ENCODE measurements at regions not wholly inside any gene's neighbourhood (a gene's known extent, or its start where the extent isn't known, plus 50 kb on each side); places are given as distances from the start of the nearest gene placed in this dataset.

DNA sequence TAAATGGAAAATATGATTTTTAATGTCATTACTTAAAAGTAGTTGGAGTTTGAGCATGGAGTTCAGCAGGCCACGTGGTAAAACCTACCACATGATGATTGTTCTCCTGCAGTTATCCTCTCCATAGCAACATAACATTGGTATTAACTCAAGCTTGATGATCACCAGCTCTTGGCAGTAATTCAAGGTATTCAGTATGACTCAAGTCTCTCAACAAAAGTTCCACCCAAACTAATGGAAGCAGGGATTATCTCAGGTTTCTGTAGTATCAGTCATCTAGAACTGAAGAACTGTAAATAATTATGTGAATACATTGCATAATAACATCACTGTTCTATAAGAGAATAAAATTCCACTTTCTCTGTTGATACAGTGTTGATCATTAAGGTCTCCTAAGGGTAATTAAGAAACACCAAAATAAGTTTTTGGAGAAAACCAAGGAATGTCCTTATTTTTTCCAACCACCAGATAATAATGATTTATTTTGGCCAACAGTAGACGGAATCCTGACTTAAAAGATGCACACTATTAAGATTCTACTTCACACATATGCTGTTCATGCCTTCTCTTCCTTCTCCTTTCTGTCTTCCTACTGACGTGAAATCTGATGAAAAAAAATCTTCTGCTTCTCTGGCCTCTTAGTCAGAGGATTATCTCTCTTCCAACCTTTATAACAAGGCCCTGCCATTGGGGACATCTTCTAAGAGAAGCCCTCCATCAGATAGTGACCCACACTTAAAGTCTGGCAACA lies 1092.3 kb downstream of the EFNB2 start:
- Histone ChIP-seq H3K4me1 (ENCODE audit: low read depth) (no peaks in the 10 kb centered on the region), H3K36me3 (ENCODE audit: low read depth) (no peaks in the 10 kb centered on the region), H3K4me3 (no peak overlapping the region), H3K9me3 (no peaks in the 10 kb centered on the region)
- TF ChIP-seq, protein P1, sequence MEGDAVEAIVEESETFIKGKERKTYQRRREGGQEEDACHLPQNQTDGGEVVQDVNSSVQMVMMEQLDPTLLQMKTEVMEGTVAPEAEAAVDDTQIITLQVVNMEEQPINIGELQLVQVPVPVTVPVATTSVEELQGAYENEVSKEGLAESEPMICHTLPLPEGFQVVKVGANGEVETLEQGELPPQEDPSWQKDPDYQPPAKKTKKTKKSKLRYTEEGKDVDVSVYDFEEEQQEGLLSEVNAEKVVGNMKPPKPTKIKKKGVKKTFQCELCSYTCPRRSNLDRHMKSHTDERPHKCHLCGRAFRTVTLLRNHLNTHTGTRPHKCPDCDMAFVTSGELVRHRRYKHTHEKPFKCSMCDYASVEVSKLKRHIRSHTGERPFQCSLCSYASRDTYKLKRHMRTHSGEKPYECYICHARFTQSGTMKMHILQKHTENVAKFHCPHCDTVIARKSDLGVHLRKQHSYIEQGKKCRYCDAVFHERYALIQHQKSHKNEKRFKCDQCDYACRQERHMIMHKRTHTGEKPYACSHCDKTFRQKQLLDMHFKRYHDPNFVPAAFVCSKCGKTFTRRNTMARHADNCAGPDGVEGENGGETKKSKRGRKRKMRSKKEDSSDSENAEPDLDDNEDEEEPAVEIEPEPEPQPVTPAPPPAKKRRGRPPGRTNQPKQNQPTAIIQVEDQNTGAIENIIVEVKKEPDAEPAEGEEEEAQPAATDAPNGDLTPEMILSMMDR (IDR thresholded peaks at IDR 0.05), result no peak
- DNase-seq, result no peak
- intact Hi-C loops (cut with DNase I, micrococcal nuclease), result no loop called here
- peak; percentile 65 for ATAC-seq

GRCh38 chr13:105442040-105442439 lies 1093.4 kb downstream of the EFNB2 start:
- ATAC-seq, result no peak
- intact Hi-C loops (cut with DNase I, micrococcal nuclease), result no loop called here

DNA sequence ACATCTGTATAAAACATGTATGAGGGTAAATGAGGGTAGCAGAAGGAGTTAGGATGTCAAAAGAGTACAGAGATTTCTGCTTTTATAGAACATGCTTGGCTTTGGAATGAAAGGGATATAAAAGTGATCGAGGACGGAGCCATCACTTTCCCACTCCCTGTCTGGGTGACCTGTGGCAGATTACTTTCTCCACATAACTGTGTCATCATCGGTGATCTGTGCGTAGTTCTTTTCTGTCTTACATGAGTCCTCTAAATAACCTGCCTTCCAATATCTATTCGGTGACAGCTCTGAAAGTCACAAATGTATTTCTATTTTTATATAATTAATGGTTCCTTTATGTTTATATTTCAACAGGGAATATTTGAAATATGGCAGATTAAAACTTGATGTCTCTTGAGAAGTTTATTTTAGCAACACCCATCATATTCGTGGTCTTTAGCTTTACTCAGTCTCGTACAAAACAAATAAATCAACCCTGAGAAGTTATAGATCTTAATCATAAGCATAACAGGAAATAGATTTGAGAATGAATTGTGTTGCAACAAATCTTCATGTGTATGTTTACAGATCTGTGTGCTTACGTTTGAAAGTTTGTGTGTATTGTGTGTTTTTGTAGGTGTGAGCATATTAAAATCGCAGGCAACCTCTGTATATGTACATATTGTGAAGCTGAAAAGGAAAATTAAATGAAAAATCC lies 1094.3 kb downstream of the EFNB2 start:
- H3K36me3 ChIP-seq (ENCODE audit: low read depth), result no peaks in the 10 kb centered on the region
- TF ChIP-seq, protein P1 (IDR thresholded peaks at IDR 0.05), result no peak
- DNase-seq (no peak), ATAC-seq (no peak)
- intact Hi-C loops (cut with DNase I, micrococcal nuclease), result no loop called here
- H3K4me3 ChIP-seq, result no peak overlapping the region
- no peaks in the 10 kb centered on the region for H3K9me3 ChIP-seq
- no peaks in the 10 kb centered on the region for H3K4me1 ChIP-seq (ENCODE audit: low read depth)

More at GRCh38 chr13:105442040-105442439, 1093.4 kb downstream of the EFNB2 start:
- no peaks in the 10 kb centered on the region for H3K9me3 ChIP-seq
- no peaks in the 10 kb centered on the region for H3K4me1 ChIP-seq (ENCODE audit: low read depth)
- H3K36me3 ChIP-seq (ENCODE audit: low read depth), result no peaks in the 10 kb centered on the region
- H3K4me3 ChIP-seq, result no peak overlapping the region
- no peak for DNase-seq
- TF ChIP-seq, protein P1 (IDR thresholded peaks at IDR 0.05), result no peak

DNA sequence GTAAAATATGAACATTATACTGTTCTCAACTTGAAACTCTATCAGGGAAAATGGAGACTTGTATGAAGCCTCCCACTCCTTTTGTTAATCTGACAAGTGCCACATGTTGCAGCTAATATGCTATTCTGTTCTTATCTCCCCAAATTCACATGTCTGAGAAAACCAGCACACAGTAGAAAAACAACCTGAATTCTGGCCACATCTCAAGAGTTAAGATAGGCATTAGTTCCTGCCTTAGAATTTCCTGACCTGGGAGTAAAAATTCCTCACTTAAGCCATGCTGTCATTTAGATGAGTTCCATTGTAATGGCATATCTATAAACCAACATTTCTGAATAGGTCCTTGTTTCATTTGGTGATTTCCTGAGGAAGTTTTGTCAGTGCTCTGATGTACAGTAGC lies 1098.5 kb downstream of the EFNB2 start:
- H3K4me1 ChIP-seq (ENCODE audit: low read depth), result no peaks in the 10 kb centered on the region
- no peaks in the 10 kb centered on the region for H3K36me3 ChIP-seq (ENCODE audit: low read depth)
- TF ChIP-seq, protein P1 (IDR thresholded peaks at IDR 0.05), result no peak
- H3K9me3 ChIP-seq, result no peaks in the 10 kb centered on the region
- DNase-seq (no peak), ATAC-seq (no peak)
- intact Hi-C loops (cut with DNase I, micrococcal nuclease), result no loop called here
- no peak overlapping the region for H3K4me3 ChIP-seq

GRCh38 chr13:105432438-105432837 lies 1103.0 kb downstream of the EFNB2 start:
- Histone ChIP-seq H3K4me3 (no peak overlapping the region), H3K9me3 (no peaks in the 10 kb centered on the region), H3K36me3 (ENCODE audit: low read depth) (no peaks in the 10 kb centered on the region), H3K4me1 (ENCODE audit: low read depth) (no peaks in the 10 kb centered on the region)
- TF ChIP-seq, protein P1 (IDR thresholded peaks at IDR 0.05), result no peak
- DNase-seq (no peak), ATAC-seq (no peak)
- intact Hi-C loops (cut with DNase I, micrococcal nuclease), result no loop called here
